Posterior cingulate gyrus (tissue), 11 donors: ENCODE measurements at regions not wholly inside any gene's neighbourhood (a gene's known extent, or its start where the extent isn't known, plus 50 kb on each side); places are given as distances from the start of the nearest gene placed in this dataset.

Experiments used
- DNase-seq, 10 donors: peaks; one replicate each; pipeline versions ENCODE4 v3.0.0 to v3.0.0-alpha.2; 2020 to 2021; ENCODE audit warnings: mixed read lengths in 3 of 10
- intact Hi-C: fragments of 100-400 bp; cut with DNase I; formaldehyde crosslinking; loops from one replicate; pipeline ENCODE4 v1.15.1; 2023

DNA sequence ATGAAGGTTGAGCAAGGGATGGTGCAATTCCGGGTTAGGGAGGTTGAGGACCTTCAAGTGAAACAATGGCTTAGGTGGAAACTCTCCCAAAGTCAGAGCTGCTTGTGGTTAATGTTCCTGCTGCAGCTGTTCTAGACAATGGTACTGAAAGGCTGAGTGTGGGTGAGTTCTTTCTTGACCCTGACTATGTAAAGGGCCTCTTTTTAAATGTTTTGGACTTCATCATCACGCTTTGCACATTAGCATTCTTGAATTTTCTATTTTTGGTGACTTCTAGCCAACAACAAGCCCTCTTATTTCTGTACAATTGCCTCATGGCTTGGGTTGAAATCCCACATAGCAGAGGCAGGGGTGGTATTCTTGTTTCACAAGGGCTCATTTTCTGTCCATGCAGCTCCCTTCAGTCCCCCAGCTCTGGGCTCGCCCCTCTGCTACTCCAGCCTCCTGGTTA is 136.3 kb upstream of the ANKRD55 start:
- no peak for DNase-seq
- intact Hi-C loops: no loop called here

DNA sequence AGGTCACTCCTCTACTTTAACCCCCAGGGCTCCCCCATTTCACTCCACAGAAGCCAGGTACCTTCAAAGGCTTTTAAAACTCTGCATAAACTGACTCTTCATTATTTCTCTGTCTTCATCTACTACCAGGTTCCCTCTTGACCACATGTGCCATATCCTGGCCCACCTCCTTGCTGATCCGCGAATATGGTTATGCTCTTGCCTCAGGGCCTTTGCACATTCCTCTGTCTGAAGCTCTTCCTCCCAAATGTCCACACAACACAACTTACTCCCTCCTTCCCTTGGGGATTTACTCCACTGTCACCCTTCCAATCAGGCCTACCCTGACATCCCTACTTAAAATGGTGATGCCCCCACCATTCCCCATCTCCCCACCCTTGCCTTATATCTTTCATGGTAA is 134.6 kb upstream of the ANKRD55 start:
- no peak for DNase-seq
- intact Hi-C loops: no loop called here

DNA sequence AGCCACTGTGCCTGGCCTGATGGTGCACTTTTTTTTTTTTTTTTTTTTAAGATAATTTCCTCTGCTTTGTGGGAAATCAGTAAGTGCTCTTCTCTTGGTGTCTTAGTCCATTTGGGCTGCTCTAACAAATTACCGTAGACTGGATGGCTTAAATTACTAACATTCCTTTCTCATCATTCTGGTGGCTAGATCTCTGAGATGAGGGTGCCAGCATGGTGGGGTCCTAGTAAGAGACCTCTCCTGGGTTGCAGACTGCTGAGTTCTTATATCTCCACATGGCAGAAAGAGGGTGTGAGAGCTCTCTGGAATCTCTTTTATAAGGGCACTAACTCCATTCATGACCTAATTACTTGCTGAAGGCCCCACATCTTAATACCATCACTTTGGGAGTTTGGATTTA is 133.9 kb upstream of the ANKRD55 start:
- no peak for DNase-seq
- intact Hi-C loops: no loop called here

DNA sequence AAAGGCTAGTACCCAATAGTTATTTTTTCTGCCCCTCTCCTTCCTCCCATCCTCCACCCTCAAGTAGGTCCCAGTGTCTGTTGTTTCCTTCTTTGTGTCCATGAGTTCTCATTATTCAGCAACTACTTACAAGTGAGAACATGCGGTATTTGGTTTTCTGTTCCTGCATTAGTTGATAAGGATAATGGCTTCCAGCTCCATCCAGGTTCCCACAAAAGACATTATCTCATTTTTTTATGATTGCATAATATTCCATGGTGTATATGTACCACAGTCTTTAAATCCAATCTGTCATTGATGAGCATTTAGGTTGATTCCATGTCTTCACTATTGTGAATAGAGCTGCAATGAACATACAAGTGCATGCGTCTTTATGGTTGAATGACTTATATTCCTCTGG is 128.3 kb upstream of the ANKRD55 start:
- intact Hi-C loops: no loop called here
- DNase-seq: no peak

DNA sequence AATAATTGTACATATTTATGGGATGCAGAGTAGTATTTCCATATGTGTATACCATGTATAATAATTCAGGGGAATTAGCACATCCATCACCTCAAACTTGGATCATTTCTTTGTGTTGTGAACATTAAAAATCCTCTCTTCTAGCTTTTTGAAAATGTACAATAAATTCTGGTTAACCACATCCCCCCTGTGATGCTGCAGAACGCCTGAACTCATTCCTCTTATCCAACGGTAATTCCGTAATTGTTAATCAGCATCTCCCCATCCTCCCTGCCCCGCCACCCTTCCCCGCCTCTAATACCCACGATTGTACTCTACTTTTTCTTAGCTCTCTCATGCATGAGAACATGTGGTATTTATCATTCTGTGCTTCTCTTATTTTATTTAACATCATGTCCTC is 127.7 kb upstream of the ANKRD55 start:
- intact Hi-C loops: no loop called here
- no peak for DNase-seq

DNA sequence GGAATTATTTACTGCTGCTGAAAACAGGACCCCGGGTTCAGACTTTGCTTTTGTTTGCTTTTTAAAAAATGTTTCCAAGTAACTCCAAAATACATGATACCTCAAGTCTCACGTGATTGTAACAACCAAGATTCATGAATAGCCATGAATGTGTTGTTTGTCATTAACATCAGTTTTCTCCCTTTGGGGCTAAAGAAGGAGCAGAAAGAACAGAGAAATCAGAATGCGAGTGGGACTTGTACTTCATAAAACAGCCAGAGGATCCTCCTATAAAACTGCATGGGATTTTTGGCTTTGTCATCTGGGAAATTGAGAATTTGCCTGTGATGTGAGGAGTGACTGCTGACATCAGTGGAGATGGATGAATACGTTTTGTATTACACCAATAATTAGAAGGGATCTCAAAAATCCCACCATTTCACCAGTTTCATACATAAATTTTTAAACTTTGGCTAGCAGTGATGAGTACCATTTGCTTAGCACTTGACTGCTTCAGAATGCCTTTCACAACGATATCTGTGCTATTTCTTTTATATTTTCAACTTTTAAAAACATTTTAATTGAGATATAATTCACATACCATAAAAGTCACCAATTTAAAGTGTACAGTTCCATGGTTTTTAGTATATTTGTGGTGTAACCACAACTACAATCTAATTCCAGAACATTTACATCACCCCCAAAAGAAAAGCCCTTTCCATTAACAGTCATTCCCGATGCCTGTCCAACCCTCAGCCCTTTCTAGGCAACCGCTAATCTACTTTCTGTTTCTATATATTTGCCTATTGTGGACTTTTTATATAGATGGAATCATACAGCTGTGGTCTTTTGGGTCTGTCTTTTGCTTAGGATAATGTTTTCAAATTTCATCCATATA is 126.9 kb upstream of the ANKRD55 start:
- no peak for DNase-seq
- intact Hi-C loops: no loop called here

DNA sequence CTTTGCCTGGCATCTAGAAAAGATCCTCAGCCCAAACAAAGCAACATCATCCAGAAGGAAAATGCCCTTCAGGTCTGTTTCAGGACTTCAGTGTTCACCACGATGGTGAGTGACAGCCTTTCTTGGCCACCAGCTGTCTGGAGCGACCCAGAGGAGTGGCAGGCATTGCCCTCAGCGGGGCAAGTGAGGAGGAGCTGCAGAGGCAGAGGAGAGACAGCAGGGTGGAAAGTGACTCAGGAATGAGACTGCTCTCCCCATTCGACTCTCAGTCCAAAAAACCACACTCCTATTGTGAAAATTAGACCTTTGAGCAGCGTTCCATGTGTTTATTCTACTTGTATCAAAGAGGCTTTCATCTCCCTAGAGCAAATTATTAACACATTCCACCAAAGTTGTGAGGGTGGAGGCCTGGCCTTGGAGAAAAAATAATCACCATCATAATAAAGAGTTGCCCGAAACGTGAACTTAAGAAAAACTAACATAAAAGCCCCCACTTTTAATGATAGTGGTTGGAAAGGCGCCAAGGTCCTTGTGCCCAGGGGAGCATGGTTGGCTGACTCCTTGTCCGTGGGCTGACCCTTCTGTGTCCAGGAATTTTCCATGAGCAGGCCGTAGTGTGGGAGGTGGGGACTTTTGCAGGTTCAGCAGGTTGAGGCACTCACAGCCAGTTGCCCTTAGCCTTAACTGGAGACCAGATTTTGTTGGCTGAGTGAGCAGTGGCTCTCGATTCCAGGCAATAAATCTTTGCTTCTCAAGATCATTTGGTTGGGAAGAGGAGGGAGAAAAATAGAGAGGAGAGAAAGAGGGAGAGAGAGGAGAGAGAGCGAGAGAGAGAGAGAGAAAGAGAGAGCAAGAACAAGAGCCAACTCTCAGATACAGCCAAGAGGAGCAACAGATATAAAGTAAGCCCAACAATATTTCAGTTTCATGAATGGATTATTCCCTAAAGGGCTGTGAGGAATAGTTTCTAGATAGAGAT is 125.9 kb upstream of the ANKRD55 start:
- intact Hi-C loops: no loop called here
- DNase-seq: no peak

DNA sequence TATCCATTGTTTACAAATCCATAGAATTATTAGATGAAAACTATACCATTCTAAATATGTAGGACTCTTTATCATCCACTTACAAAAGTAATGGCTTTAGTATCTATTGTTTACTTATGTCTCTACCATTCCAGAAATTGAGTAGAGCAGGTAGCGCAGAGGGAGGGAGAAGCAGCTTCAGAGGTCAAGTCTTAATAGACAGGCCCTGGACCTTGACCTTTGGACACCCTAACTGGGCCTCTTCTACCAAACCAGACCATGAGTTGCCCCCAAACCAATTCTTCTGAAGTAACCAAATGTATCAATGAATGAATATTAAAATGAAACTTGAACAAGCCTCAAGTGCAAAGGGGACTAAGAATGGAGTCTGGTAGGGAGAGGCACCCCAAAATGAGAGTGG is 124.9 kb upstream of the ANKRD55 start:
- intact Hi-C loops: no loop called here

DNA sequence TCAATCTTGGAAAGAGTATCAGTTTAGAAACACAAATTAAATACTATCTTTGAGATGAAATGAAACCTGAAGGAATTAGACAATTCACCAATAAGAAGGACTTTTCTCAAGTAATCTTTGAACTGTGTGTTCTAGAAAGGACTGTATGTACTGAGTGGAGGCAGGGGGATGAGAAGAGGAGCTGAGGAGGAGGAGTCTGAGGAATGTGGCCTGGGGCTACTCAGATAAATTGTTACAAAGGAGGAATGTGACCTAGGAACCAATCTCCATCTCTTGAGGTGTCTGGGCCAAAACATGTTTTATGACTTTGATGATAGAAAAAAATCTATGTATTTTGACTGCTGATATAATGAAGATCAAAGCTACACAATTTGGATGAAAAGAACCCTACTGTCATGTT is 124.3 kb upstream of the ANKRD55 start:
- no peak for DNase-seq
- intact Hi-C loops: no loop called here

More for the DNA sequence above, 124.9 kb upstream of the ANKRD55 start:
- no peak for DNase-seq

DNA sequence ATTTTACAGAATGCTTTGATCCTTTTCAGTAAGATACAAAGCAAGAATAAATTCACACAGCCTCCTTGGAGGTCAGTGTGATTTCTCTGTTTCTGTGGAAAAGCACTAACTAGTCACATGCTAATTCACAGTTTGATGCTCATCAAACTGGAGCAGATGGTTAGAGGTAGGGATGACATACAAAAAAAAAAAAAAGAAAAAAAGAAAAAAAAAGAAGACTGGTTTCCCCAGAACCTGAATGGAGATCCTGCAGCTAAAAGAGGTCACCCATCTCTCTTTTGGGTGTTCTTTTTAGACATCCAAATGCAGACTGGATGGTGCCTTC is 123.7 kb upstream of the ANKRD55 start:
- intact Hi-C loops: no loop called here
- DNase-seq: no peak

DNA sequence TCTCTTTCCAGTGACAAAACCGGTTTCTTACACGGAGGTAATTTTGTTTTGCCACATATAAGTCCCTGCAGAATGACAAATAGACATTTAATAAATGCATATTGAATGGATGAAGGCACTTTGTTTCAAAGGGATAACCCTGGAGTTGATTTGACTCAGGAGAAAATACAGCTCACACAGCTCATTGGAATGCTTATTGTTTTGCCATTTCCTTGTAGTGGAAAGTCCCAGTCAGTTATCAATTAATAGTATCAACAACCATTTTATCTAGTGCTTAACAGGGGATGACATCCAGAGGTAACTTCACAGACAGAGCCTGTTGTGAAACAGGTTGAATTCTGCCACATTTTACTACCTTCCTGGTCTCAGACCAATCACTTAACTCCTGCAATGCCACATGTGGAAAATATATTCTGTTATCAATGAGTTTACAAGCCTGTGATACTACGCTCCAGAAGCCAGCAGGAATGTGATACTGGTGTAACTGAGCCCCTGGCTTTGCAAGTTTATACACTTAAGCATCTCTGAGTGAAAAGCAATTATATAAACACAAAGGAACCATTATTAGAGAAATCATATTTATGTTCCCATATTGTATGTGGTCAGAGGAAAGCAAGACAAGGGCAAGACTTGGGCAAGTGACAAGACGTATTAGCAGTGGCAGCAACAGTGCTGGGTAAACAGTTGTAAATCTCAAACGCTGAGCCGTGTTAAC is 123.1 kb upstream of the ANKRD55 start:
- DNase-seq: no peak
- intact Hi-C loops: no loop called here

DNA sequence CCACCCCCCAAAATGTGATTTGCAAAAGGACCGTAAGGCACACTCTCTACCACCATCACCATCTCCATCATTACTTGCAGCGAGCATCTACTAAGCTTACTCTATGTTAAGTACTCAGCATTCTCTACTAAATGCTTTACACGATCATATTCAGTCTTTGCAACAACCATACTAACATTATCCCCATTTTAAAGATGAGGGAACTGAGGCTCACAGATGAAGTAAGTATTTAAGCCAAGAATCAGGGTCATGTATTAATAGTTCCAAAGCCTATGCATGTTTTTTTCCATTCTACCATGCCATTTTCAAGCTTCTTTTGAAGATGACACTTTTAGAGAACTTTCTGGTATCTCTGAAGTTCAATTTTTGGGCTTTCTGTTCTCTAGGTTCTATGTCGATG is 121.7 kb upstream of the ANKRD55 start:
- intact Hi-C loops: no loop called here
- no peak for DNase-seq

DNA sequence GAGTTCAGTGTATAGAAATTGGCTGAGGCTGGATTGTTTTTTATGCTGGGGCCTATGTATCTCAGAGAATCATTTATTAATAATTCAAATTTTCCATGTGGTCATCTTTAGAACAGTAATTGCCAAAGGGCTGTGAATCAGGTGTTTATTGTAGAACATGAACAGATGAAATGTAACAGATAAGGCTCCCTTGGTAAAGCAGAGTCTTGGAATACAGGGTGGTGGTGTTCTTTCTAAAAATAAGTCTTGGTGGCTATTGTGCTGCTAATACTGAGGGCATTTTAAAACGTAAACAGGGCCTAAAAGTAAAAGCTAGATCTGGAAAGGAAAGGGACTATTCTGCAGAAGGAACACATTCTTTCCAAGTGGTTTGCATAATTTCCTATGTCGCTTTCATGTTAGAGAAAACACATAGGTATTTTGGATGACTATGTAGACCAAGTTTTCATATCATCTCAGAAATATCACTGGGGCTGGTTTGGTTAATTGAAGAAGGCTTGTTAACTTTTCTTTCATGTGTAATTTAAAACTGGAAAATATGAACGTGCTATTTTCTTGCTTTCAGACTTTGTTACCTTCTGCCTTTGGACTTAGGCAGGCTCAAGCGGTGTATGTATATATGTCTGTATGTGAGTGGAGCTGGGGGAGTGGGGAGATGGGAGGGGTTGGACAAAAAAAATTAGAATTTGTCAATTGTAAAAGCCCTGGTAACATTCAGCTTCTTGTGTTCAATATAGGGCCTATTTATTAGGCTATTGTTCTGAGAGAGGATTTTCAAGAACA is 119.9 kb upstream of the ANKRD55 start:
- DNase-seq: no peak
- intact Hi-C loops: no loop called here

DNA sequence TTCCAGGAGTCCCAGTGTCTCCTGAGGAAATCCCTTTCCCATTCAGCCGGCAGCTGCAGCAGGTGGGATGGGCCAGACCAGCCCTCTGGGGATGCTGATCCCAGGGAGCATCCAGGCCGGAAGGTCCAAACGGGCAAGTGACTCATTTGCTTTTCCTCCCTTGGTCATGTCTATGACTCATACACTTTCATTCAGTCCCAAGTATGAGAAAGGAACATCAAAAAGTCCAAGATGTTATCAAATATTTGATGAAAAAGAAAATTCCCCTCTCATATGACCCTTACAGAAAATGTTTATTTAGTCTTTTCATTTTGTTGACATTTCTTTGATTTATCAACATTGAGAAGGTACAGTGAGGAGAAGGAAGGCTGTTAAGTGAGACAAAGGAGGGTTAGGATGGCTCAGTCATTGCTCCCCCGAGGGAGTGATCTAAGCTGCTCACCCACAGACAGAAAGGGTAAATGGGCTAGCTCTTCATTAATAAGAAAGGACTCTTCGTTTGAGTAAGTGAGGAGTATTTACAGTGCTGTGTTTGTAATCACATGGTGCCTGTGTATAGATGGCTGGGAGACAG is 117.6 kb upstream of the ANKRD55 start:
- DNase-seq: no peak
- intact Hi-C loops: no loop called here

DNA sequence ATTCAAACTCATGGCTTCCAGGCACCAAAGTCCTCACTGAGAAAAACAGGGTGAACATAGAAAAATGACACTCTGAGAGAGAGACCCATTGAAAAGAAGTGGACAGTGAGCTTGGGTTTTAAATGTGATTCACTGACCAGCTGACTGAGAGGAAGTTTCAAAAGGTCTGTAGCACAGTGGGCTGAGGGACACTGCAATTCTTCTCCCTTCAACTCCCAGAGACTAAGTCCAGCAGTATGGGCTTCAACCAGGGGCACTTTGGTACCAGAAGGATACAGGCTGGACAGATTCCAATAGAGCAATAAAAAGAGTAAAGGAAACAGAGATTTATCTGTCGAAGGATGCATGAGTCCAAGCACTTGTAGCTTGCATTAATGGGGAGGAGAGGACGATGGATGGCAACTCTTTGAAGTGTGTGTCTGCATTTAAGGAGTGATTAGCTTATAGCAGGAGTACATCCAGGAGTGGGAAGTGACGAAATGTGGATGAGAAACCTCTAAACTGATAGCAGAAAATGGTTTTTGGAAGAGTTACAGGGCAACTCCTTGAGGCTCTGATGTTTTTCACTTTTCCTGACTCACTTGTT is 117.0 kb upstream of the ANKRD55 start:
- intact Hi-C loops: no loop called here
- no peak for DNase-seq

DNA sequence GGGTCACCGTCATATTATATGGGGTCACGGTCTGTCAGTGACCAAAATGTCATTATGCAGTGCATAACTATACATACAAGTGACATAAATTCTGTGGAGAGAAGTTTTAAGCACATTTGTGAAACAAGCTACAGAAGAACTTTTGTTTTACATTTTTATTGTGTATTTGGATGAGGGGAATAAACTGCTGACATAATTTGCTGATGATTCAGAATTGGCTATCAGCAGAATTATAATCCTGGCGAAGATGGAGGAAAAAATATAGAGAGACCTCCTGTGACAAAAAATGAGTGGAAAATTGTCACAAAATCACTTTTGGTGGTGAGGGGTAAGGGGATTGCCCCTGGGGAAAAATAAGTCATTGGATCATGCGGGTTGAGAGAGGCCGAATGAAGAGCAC is 116.3 kb upstream of the ANKRD55 start:
- DNase-seq: no peak

DNA sequence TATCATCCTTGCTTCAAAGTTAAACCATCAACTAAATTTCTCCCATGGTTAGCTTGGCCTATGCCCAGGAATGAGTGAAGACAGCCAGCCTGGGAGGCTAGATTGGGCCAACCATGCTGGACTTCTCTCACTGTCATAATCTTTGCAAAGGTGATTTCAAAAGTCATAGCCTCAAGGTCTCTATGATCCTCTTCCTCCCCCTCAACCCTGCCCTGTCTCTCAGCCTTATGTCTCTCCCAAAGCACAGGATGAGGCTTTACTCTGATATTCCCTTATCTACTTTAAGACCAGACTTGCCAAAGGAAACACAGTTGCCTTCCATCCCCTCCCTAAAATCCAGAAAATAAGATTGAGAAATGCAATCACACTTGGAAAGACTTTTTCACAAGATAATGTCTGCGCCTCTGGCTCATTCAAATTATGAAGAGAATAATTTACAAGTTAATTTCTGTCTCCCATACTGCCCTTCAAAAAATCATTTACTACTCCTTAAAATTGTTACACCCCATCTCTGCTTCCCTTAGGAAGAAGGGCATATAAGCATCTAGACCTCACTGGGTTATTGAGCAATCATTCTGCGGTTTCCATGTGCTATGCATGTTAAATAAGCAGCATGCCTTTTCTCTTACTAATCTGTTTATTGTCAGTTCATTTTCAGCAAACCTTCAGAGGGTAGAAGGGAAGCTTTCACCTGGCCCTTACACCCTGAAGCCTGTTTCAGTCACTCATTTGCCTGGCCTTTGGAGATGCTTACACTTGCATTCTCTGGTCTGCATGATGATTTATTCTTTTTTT is 113.8 kb upstream of the ANKRD55 start:
- DNase-seq: no peak

More for the DNA sequence above, 116.3 kb upstream of the ANKRD55 start:
- intact Hi-C loops: no loop called here

DNA sequence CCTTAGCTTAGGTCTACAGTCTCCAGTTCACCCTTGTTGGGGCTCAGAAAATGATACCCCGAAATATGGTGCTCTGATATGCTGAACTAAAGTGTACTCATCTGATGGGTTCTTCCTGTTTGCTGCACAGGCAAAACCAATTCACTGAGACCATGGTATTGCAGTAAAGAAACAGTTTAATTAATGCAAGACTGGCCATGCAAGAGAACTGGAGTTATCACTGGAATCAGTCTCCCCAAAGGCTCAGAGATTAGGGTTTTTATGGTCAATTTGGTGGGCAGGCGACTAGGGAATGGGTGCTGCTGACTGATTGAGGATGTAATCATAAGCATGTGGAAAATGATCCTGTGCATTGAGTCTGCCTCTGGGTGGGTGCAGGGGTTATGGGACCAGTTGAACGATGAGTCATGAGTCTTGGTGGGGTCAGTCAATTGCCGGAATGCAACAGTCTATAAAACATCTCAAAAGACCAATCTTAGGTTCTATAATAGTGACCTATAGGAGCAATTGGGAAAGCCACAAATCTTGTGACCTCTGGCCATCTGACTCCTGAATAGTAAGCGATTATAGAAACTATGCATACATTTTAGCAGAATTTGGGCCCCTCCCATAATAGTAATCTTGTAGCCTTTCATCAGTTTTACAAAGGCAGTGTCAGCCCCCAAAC is 113.0 kb upstream of the ANKRD55 start:
- intact Hi-C loops: no loop called here
- DNase-seq: no peak

More for the DNA sequence above, 113.8 kb upstream of the ANKRD55 start:
- intact Hi-C loops: no loop called here
